Endodermal cell (in vitro differentiated cells): ENCODE measurements at regions not wholly inside any gene's neighbourhood (a gene's known extent, or its start where the extent isn't known, plus 50 kb on each side); places are given as distances from the start of the nearest gene placed in this dataset.

Source experiments
- DNase-seq: peaks from one replicate; pipeline ENCODE4 v3.0.0-alpha.2; 2017
- H3K27ac ChIP-seq: 2 replicates; pipeline ENCODE4 v1.5.1; 2013; ENCODE audit warnings: mild to moderate bottlenecking, low read depth, low read length, moderate library complexity
- H3K27me3 ChIP-seq: 2 replicates; pipeline ENCODE4 v1.6.1; 2013; ENCODE audit warnings: mild to moderate bottlenecking, low read length, moderate library complexity; ENCODE audit not compliant: insufficient read depth, control insufficient read depth, poor library complexity, severe bottlenecking
- H3K36me3 ChIP-seq: 2 replicates; pipeline ENCODE4 v1.7.0; 2013; ENCODE audit warnings: mild to moderate bottlenecking, low read length, moderate library complexity; ENCODE audit not compliant: control insufficient read depth, insufficient read depth
- H3K4me1 ChIP-seq: one replicate; pipeline ENCODE4 v1.7.0; 2013; ENCODE audit warnings: low read length; ENCODE audit not compliant: control insufficient read depth, insufficient read depth
- H3K4me3 ChIP-seq: 2 replicates; pipeline ENCODE4 v1.5.1; 2013; ENCODE audit warnings: mild to moderate bottlenecking, low read length, moderate library complexity
- H3K9ac ChIP-seq: 2 replicates; pipeline ENCODE4 v1.6.1; 2013; ENCODE audit warnings: mild to moderate bottlenecking, low read length, moderate library complexity; ENCODE audit not compliant: poor library complexity, severe bottlenecking; ENCODE audit errors: extremely low read depth
- H3K9me3 ChIP-seq: 2 replicates; pipeline ENCODE4 v1.6.1; 2013; ENCODE audit warnings: mild to moderate bottlenecking, low read length, moderate library complexity; ENCODE audit not compliant: control insufficient read depth
- H3K27ac Mint-ChIP-seq: 2 replicates; pipeline ENCODE4 v1.8.0; 2020; ENCODE audit warnings: mixed read lengths
- H3K27me3 Mint-ChIP-seq: 2 replicates; pipeline ENCODE4 v1.8.0; 2021; ENCODE audit warnings: mild to moderate bottlenecking, mixed read lengths; ENCODE audit not compliant: insufficient read depth
- H3K36me3 Mint-ChIP-seq: 2 replicates; pipeline ENCODE4 v1.8.0; 2020; ENCODE audit warnings: low read depth, mixed read lengths
- H3K4me1 Mint-ChIP-seq: 2 replicates; pipeline ENCODE4 v1.8.0; 2020; ENCODE audit warnings: mixed read lengths
- H3K4me3 Mint-ChIP-seq: 2 replicates; pipeline ENCODE4 v1.8.0; 2020; ENCODE audit warnings: mild to moderate bottlenecking, moderate library complexity, mixed read lengths
- H3K9me3 Mint-ChIP-seq: 2 replicates; pipeline ENCODE4 v1.8.0; 2020; ENCODE audit warnings: mild to moderate bottlenecking, mixed read lengths
- CTCF ChIP-seq: fragments of 200-600 bp; sonication (generic); conservative IDR thresholded peaks from 2 replicates; pipeline ENCODE4 v1.5.0; 2021; ENCODE audit warnings: antibody characterized with exemption, mild to moderate bottlenecking
- WGBS, 2 experiments: methylation state at CpG; one replicate each; pipeline versions ENCODE4 v1.1.5 to v1.1.7; 2013; ENCODE audit warnings: missing lambda C conversion rate in 2 of 2, mixed read lengths in 1 of 2; ENCODE audit not compliant: insufficient coverage in 1 of 2, insufficient read length in 1 of 2; 5-methylcytosine and 5-hydroxymethylcytosine counted together

GRCh38 chrX:65601530-65602220, 65.8 kb upstream of the MSN start:
- TF ChIP-seq CTCF = no peak
- DNase-seq = no peak
- Histone ChIP-seq H3K36me3 (no peaks in the 10 kb centered on the region), H3K4me3 (no peak overlapping the region), H3K27ac (no peak overlapping the region), H3K4me1 (no peaks in the 10 kb centered on the region), H3K9ac (no peak overlapping the region), H3K27me3 (no peaks in the 10 kb centered on the region), H3K9me3 (no peaks in the 10 kb centered on the region)
- Mint-ChIP-seq H3K36me3 (no peaks in the 10 kb centered on the region), H3K4me1 (no peaks in the 10 kb centered on the region), H3K27me3 (peaks cover 7% of the 10 kb centered on the region), H3K27ac (no peak overlapping the region), H3K4me3 (no peak overlapping the region), H3K9me3 (peaks cover 49% of the 10 kb centered on the region)
- WGBS, 2 experiments = 92% methylated on average over 3 of the region's 3 CpGs; no CpG with 5 or more reads in 1 of the 2 experiments

DNA sequence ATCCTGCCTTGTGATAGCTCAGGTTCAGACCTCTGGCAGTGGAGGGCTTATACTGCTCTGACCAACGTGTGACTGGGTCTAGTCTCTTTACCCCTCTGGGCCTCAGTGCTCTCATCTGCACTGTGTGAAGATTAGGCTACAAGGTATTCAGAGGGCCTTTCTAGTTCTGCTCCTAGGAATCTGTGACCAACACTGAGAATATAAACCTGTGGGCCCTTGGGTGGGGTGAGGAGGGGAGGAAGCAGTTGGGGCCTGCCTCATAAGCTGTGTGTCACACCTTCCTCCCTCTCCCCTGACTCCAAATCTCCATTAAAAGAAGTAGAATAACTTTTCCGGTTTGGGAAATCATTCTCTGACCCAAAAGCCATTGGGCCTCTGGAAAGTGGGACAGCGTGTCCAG, 66.3 kb upstream of the MSN start:
- Histone ChIP-seq H3K9me3 (no peaks in the 10 kb centered on the region), H3K4me3 (no peak overlapping the region), H3K27ac (no peak overlapping the region), H3K9ac (no peak overlapping the region), H3K36me3 (no peaks in the 10 kb centered on the region), H3K4me1 (no peaks in the 10 kb centered on the region), H3K27me3 (no peaks in the 10 kb centered on the region)
- 94% methylated on average over 3 of the region's 3 CpGs; no CpG with 5 or more reads in 1 of the 2 experiments for WGBS, 2 experiments
- Mint-ChIP-seq H3K4me1 (no peaks in the 10 kb centered on the region), H3K4me3 (no peak overlapping the region), H3K27me3 (peaks cover 7% of the 10 kb centered on the region), H3K36me3 (no peaks in the 10 kb centered on the region), H3K27ac (no peak overlapping the region), H3K9me3 (peaks cover 54% of the 10 kb centered on the region)
- DNase-seq = no peak
- no peak for TF ChIP-seq CTCF

DNA sequence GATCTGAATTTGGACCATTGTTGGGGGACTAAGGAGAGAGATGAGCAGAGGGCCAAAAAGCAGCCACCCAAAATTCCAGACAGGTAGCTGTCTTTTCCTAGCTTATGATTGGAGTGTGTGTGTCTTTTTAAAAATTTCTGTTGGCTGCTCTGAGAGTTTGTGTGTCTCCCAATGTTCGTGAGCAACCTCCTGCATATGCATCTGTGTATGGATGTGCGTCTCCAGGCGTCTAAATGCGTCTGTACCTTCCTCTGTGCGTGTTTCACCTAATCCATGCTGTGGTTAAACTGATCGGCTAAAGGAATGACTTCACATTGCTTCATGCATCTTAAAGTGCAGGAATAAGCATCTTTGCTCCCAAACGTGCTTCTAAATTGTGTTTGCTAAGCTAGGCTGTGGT, 65.5 kb upstream of the LAS1L start:
- peaks cover 2% of the 10 kb centered on the region for H3K4me1 Mint-ChIP-seq
- H3K27me3 ChIP-seq = no peaks in the 10 kb centered on the region
- H3K27ac ChIP-seq = no peak overlapping the region
- no peak overlapping the region for H3K9ac ChIP-seq
- H3K9me3 ChIP-seq = no peaks in the 10 kb centered on the region
- H3K4me1 ChIP-seq = no peaks in the 10 kb centered on the region
- H3K36me3 Mint-ChIP-seq = no peaks in the 10 kb centered on the region
- H3K27ac Mint-ChIP-seq = no peak overlapping the region
- peaks cover 52% of the 10 kb centered on the region for H3K9me3 Mint-ChIP-seq
- no peaks in the 10 kb centered on the region for H3K36me3 ChIP-seq
- no peak overlapping the region for H3K4me3 ChIP-seq
- H3K4me3 Mint-ChIP-seq = no peak overlapping the region
- WGBS, 2 experiments = 85 to 89% methylated on average over 4 to 7 of the region's 7 CpGs
- peaks cover 2% of the 10 kb centered on the region for H3K27me3 Mint-ChIP-seq
- no peak for TF ChIP-seq CTCF
- DNase-seq = no peak
